ENCODE measurements at regions not wholly inside any gene's neighbourhood (a gene's known extent, or its start where the extent isn't known, plus 50 kb on each side); places are given as distances from the start of the nearest gene placed in this dataset.

DNA sequence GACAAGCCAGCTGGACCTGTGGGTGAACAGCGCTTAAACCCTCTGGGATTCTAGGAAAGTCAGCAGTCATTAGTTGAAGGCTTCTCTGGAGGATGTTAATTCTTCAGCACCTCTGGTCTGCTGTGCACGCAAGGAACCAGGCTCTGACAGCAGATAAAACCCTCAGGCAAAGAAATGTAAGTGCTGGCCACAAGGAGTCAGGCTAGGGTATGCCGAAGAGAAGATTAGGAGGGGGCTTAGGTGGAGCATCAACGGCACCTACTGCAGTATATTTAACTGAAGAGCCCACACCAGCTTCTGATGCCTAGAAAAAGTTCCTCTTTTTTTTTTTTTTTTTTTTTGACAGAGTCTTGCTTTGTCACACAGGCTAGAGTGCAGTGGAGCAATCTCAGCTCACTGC lies 304.2 kb upstream of the MC4R start:
- Histone ChIP-seq H3K4ac (replicated peaks; ENCODE audit: insufficient read length, low read depth, low read length) (no peak overlapping the region), H3K4me2 (ENCODE audit: insufficient read depth in 1 of 2, low read depth in 2 of 2, low read length in 2 of 2) (no peak overlapping the region), H3K23ac (ENCODE audit: insufficient read length) (no peak overlapping the region), H2BK12ac (ENCODE audit: low read depth, low read length) (no peak overlapping the region), H3K14ac (ENCODE audit: insufficient read length) (no peak overlapping the region), H2AK5ac (ENCODE audit: low read depth, low read length) (no peak overlapping the region), H4K5ac (ENCODE audit: insufficient read length, low read depth, low read length) (no peak overlapping the region), H3K9me3 (ENCODE audit: insufficient read depth in 2 of 2, low read depth in 1 of 2, low read length in 1 of 2) (no peaks in the 10 kb centered on the region), H4K91ac (replicated peaks; ENCODE audit: insufficient read length, low read length) (no peak overlapping the region), H3K23me2 (ENCODE audit: low read depth, low read length) (no peaks in the 10 kb centered on the region), H3K79me2 (ENCODE audit: control insufficient read depth in 1 of 2, insufficient read depth in 2 of 2, low read length in 2 of 2) (no peaks in the 10 kb centered on the region), H3K4me3 (ENCODE audit: extremely low read depth in 1 of 4, insufficient read depth in 2 of 4, low read depth in 3 of 4, low read length in 4 of 4) (no peak overlapping the region), H4K8ac (ENCODE audit: extremely low read depth, insufficient read depth, low read length) (no peak overlapping the region), H3K79me1 (ENCODE audit: low read depth, low read length) (no peaks in the 10 kb centered on the region), H3K36me3 (ENCODE audit: control insufficient read depth in 2 of 4, insufficient read depth in 4 of 4, low read length in 3 of 4) (no peaks in the 10 kb centered on the region), H3K27ac (ENCODE audit: low read depth, low read length) (no peak overlapping the region), H2BK120ac (replicated peaks; ENCODE audit: low read depth, low read length) (no peak overlapping the region), H2BK20ac (ENCODE audit: low read length) (no peak overlapping the region), H3K56ac (replicated peaks; ENCODE audit: insufficient read length, low read depth, low read length) (no peak overlapping the region), H2BK5ac (ENCODE audit: low read depth, low read length) (no peak overlapping the region), H2AFZ (ENCODE audit: low read length) (no peak overlapping the region), H3K18ac (ENCODE audit: extremely low read depth, low read length) (no peak overlapping the region), H3K4me1 (replicated peaks in 1 of 4; ENCODE audit: control insufficient read depth in 3 of 4, insufficient read depth in 4 of 4, low read length in 3 of 4) (no peaks in the 10 kb centered on the region), H2BK15ac (ENCODE audit: low read length) (no peak overlapping the region), H3K27me3 (replicated peaks in 1 of 4; ENCODE audit: control insufficient read depth in 3 of 4, extremely low read depth in 1 of 4, insufficient read depth in 3 of 4, low read length in 3 of 4) (no peaks in the 10 kb centered on the region), H3K9ac (replicated peaks in 1 of 4; ENCODE audit: extremely low read depth in 1 of 4, low read depth in 3 of 4, low read length in 3 of 4) (no peak overlapping the region), H4K20me1 (replicated peaks in 1 of 2; ENCODE audit: control insufficient read depth in 1 of 2, insufficient read depth in 2 of 2, low read length in 2 of 2) (no peaks in the 10 kb centered on the region)
- FAIRE-seq (peak; percentile 78), DNase-seq (ENCODE audit: low read depth in 1 of 2, low spot score in 2 of 2) (no peak)
- ChIA-PET POLR2A (ENCODE audit: partially characterized antibody) (no interaction called here), CTCF (ENCODE audit: partially characterized antibody) (interaction anchor here (0.6 to 2.6 kb wide), 13 partner anchors 9 to 906 kb away, joined by 3 to 12 read pairs (median 4); no protein-coding TSS in a partner anchor)
- TF ChIP-seq E2F6 (IDR thresholded peaks at IDR 0.05) (no peak), CTCF (IDR thresholded peaks at IDR 0.05; ENCODE audit: control extremely low read depth in 1 of 3, insufficient read depth in 1 of 3, low read depth in 1 of 3, low read length in 3 of 3) (peak; percentile 46 to 77 (median 54)), RAD21 (IDR thresholded peaks at IDR 0.05 in 1 of 2, conservative IDR thresholded peaks at IDR 0.05 in 1 of 2; ENCODE audit: low read depth in 2 of 2, low read length in 2 of 2) (peak; percentile 61 to 65)
- 68% methylated on average over 3 of the region's 4 CpGs; no CpG with 5 or more reads in 1 of the 2 experiments for WGBS, 2 experiments (ENCODE audit: extremely low coverage in 1 of 2, insufficient coverage in 1 of 2, insufficient read length in 1 of 2, insufficient replicate concordance in 2 of 2, low coverage in 1 of 2, low lambda C conversion rate in 2 of 2, missing lambda C conversion rate in 1 of 2)

All from H1 (cell line).